IMR-90 (cell line): ENCODE measurements at regions not wholly inside any gene's neighbourhood (a gene's known extent, or its start where the extent isn't known, plus 50 kb on each side); places are given as distances from the start of the nearest gene placed in this dataset.

ENCODE experiments used
- ATAC-seq: fragments of 200-7000 bp; cut with Tn5 transposase; 2 replicates; pipeline ENCODE4 v1.9.1; 2020; ENCODE audit warnings: low read depth, mild to moderate bottlenecking, moderate library complexity
- BruUV-seq: library from RNA; stranded (reverse); fragments of 400-500 nt; replicated peaks from 2 replicates; lab custom pipeline; 2021; lab: Mats Ljungman, UMichigan
- CTCF ChIA-PET: fragments of 300-600 bp; formaldehyde crosslinking; extraction: SDS; loops from one replicate; lab custom pipeline; 2021; ENCODE audit warnings: antibody characterized with exemption; lab: Yijun Ruan, JAX
- POLR2A ChIA-PET: fragments of 300-600 bp; sonication (Branson Sonifier 250); formaldehyde crosslinking; loops from one replicate; lab custom pipeline; 2022; ENCODE audit warnings: antibody characterized with exemption; ENCODE audit not compliant: unreplicated experiment; lab: Charles Lee
- DNase-seq: peaks from one replicate; pipeline ENCODE4 v3.0.0; 2013
- H2AFZ ChIP-seq: replicated peaks from 2 replicates; pipeline ENCODE3; 2013; ENCODE audit warnings: low read length, mild to moderate bottlenecking; ENCODE audit not compliant: poor library complexity
- H2AK5ac ChIP-seq: 2 replicates; pipeline ENCODE4 v1.6.1; 2013; ENCODE audit warnings: low read depth, low read length, inconsistent platforms
- H2AK9ac ChIP-seq: replicated peaks from 2 replicates; pipeline ENCODE3; 2013; ENCODE audit warnings: mild to moderate bottlenecking, low read depth, low read length, moderate library complexity; ENCODE audit not compliant: poor library complexity
- H2BK120ac ChIP-seq: 2 replicates; pipeline ENCODE4 v1.6.1; 2013; ENCODE audit warnings: low read depth, low read length, inconsistent platforms
- H2BK15ac ChIP-seq: 3 replicates; pipeline ENCODE4 v1.6.1; 2013; ENCODE audit warnings: low read depth, low read length, inconsistent platforms
- H2BK20ac ChIP-seq: 2 replicates; pipeline ENCODE4 v1.6.1; 2013; ENCODE audit warnings: low read depth, mild to moderate bottlenecking, inconsistent platforms, low read length, moderate library complexity
- H2BK5ac ChIP-seq: 2 replicates; pipeline ENCODE4 v1.6.1; 2013; ENCODE audit warnings: mild to moderate bottlenecking, low read depth, low read length, inconsistent platforms; ENCODE audit not compliant: poor library complexity, severe bottlenecking
- H3K14ac ChIP-seq: replicated peaks from 2 replicates; pipeline ENCODE4 v1.6.1; 2013; ENCODE audit warnings: low read depth, low read length, inconsistent platforms
- H3K18ac ChIP-seq: 2 replicates; pipeline ENCODE4 v1.6.1; 2013; ENCODE audit warnings: low read depth, low read length, control low read depth
- H3K23ac ChIP-seq: 2 replicates; pipeline ENCODE4 v1.6.1; 2013; ENCODE audit warnings: low read depth, low read length, inconsistent platforms
- H3K27ac ChIP-seq: 2 replicates; pipeline ENCODE4 v1.5.1; 2013; ENCODE audit warnings: mild to moderate bottlenecking, control low read depth, low read length; ENCODE audit not compliant: insufficient read depth
- H3K27me3 ChIP-seq: 2 replicates; pipeline ENCODE4 v1.6.1; 2013; ENCODE audit warnings: low read length; ENCODE audit not compliant: control insufficient read depth, insufficient read depth
- H3K36me3 ChIP-seq: 2 replicates; pipeline ENCODE4 v1.6.1; 2013; ENCODE audit warnings: low read length, mixed read lengths; ENCODE audit not compliant: control insufficient read depth, insufficient read depth
- H3K4ac ChIP-seq: 2 replicates; pipeline ENCODE4 v1.6.1; 2013; ENCODE audit warnings: low read depth, low read length, inconsistent platforms
- H3K4me1 ChIP-seq: 2 replicates; pipeline ENCODE4 v1.6.1; 2013; ENCODE audit warnings: low read length, mixed read lengths; ENCODE audit not compliant: control insufficient read depth, insufficient read depth
- H3K4me2 ChIP-seq: 2 replicates; pipeline ENCODE4 v1.6.1; 2013; ENCODE audit warnings: low read depth, mild to moderate bottlenecking, control low read depth, low read length, moderate library complexity
- H3K4me3 ChIP-seq: 2 replicates; pipeline ENCODE4 v1.5.1; 2013; ENCODE audit warnings: low read depth, mild to moderate bottlenecking, control low read depth, low read length, moderate library complexity; ENCODE audit not compliant: insufficient read depth
- H3K56ac ChIP-seq: 2 replicates; pipeline ENCODE4 v1.6.1; 2013; ENCODE audit warnings: low read length, inconsistent platforms; ENCODE audit not compliant: insufficient read depth; ENCODE audit errors: extremely low read depth
- H3K79me1 ChIP-seq, 2 experiments: 2 replicates each; pipeline ENCODE4 v1.6.1; 2013; ENCODE audit warnings: low read length in 2 of 2, inconsistent platforms in 1 of 2, low read depth in 1 of 2
- H3K9ac ChIP-seq: 2 replicates; pipeline ENCODE4 v1.6.1; 2013; ENCODE audit warnings: low read depth, low read length, control low read depth
- H3K9me1 ChIP-seq: 2 replicates; pipeline ENCODE4 v1.6.1; 2013; ENCODE audit warnings: low read length, inconsistent platforms; ENCODE audit not compliant: insufficient read depth
- H3K9me3 ChIP-seq: 2 replicates; pipeline ENCODE4 v1.6.1; 2013; ENCODE audit warnings: low read length; ENCODE audit not compliant: control insufficient read depth, insufficient read depth
- H4K20me1 ChIP-seq: 2 replicates; pipeline ENCODE4 v1.6.1; 2013; ENCODE audit warnings: low read length, inconsistent platforms; ENCODE audit not compliant: insufficient read depth
- H4K5ac ChIP-seq: 2 replicates; pipeline ENCODE4 v1.6.1; 2013; ENCODE audit warnings: mild to moderate bottlenecking, low read depth, low read length, control low read depth
- H4K8ac ChIP-seq, 2 experiments: 2 replicates each; pipeline ENCODE4 v1.6.1; 2013; ENCODE audit warnings: low read depth in 2 of 2, low read length in 2 of 2, control low read depth in 1 of 2, inconsistent platforms in 1 of 2
- H4K91ac ChIP-seq: 2 replicates; pipeline ENCODE4 v1.6.1; 2013; ENCODE audit warnings: low read depth, low read length, inconsistent platforms; ENCODE audit not compliant: insufficient read depth
- MAFK ChIP-seq: IDR thresholded peaks from 2 replicates; pipeline ENCODE4 v1.6.1; 2012; ENCODE audit warnings: low read depth, low read length, improper control_type of control experiment
- POLR2A ChIP-seq: IDR thresholded peaks from 2 replicates; pipeline ENCODE4 v1.6.1; 2012; ENCODE audit warnings: mild to moderate bottlenecking, low read depth, low read length
- WGBS, 2 experiments: methylation state at CpG; one replicate each; pipeline versions ENCODE4 v1.1.5 to v1.1.7; 2013; ENCODE audit warnings: missing lambda C conversion rate in 2 of 2; ENCODE audit not compliant: insufficient read length in 1 of 2; ENCODE audit errors: extremely low coverage in 2 of 2; 5-methylcytosine and 5-hydroxymethylcytosine counted together
- dilution Hi-C: fragments of 300-500 bp; cut with HindIII; formaldehyde crosslinking; loops from one replicate; pipeline ENCODE4 v1.14.3; 2018; ENCODE audit warnings: low sequenced_read_pairs; ENCODE audit not compliant: unreplicated experiment
- in situ Hi-C: fragments of 300-500 bp; cut with MboI; formaldehyde crosslinking; loops from 3 replicates; pipeline ENCODE4 v1.14.3; 2019; ENCODE audit warnings: low sequenced_read_pairs, inconsistent platforms, mixed read lengths
- intact Hi-C: fragments of 100-400 bp; cut with micrococcal nuclease; formaldehyde crosslinking; loops from 2 replicates; pipeline ENCODE4 v1.10.0; 2022

DNA sequence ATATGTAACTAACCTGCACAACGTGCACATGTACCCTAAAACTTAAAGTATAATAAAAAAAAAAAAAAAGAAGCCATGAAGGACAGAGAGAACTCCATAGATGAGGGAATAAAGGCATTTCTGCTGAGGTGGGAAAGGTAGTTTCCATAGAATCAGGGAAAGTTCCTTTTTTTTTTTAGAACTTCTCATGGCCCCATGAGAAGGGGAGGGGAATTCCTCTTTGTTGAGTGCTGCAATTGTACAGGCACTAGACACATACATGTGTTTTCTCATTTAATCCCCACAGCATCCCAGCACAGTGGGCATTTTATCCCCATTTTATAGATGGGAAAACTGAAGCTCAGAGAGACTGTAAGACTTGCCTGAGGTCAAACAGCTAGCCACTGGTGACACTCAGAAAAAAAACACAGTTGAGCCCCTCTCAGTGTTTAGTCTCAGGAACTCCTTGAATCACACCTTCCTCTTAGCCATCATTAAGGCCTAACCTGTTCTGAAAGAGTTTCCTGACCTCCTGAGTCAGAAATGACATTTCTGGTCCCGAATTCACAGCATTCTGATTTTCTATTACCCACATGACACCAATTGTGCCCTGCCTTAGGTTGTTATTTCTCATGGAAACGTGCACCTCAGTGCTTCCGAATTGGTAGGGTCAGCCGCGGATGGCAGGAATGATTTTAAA lies 189.3 kb upstream of the G2E3 start:
- Histone ChIP-seq H3K9ac (no peak overlapping the region), H3K4ac (no peak overlapping the region), H3K23ac (no peak overlapping the region), H3K9me3 (no peaks in the 10 kb centered on the region), H2AFZ (no peak overlapping the region), H3K4me2 (no peak overlapping the region), H3K27ac (no peak overlapping the region), H2BK15ac (no peak overlapping the region), H2BK120ac (no peak overlapping the region), H4K91ac (no peak overlapping the region), H2AK9ac (no peak overlapping the region), H3K14ac (no peak overlapping the region), H2BK20ac (no peak overlapping the region), H3K27me3 (no peaks in the 10 kb centered on the region; the same call in 1 of the 2 replicates), H3K56ac (no peak overlapping the region), H4K5ac (no peak overlapping the region), H2AK5ac (no peak overlapping the region), H3K18ac (no peak overlapping the region), H3K36me3 (no peaks in the 10 kb centered on the region), H3K9me1 (no peaks in the 10 kb centered on the region), H3K79me1 (no peaks in the 10 kb centered on the region), H3K4me3 (no peak overlapping the region), H3K4me1 (no peaks in the 10 kb centered on the region), H4K8ac (no peak overlapping the region), H4K20me1 (no peaks in the 10 kb centered on the region), H2BK5ac (no peak overlapping the region)
- CTCF ChIA-PET = no interaction called here
- in situ Hi-C loops (loop anchor here (10.0 kb wide), 1 partner anchor 235 kb away; no protein-coding TSS in a partner anchor), intact Hi-C loops (no loop called here), dilution Hi-C loops (no loop called here)
- ATAC-seq = no peak
- TF ChIP-seq POLR2A = no peak
- no peak for TF ChIP-seq MAFK
- no TSS peak for BruUV-seq
- POLR2A ChIA-PET = no interaction called here
- no peak for DNase-seq
- WGBS, 2 experiments = no CpG with 5 or more reads among the region's 6 CpGs
